Ramos (cell line): ENCODE measurements at regions not wholly inside any gene's neighbourhood (a gene's known extent, or its start where the extent isn't known, plus 50 kb on each side); places are given as distances from the start of the nearest gene placed in this dataset.
"Not testable (repeated sequence)": the region's sequence is repeated elsewhere in the genome, so short reads cannot be mapped to it uniquely, and the experiment has no call there.

Experiments used
- in situ Hi-C: fragments of 300-500 bp; cut with MboI; formaldehyde crosslinking; loops from one replicate; pipeline ENCODE4 v1.14.3; 2022; ENCODE audit warnings: low sequenced_read_pairs; ENCODE audit not compliant: unreplicated experiment

GRCh38 chr18:23311351-23312121 lies 141.6 kb upstream of the RIOK3 start:
- in situ Hi-C loops, result no loop called here

- in situ Hi-C loops, result no loop called here
These were observed 139.7 kb upstream of the RIOK3 start for GRCh38 chr18:23313379-23313778.

GRCh38 chr18:23314672-23315071 lies 138.4 kb upstream of the RIOK3 start:
- in situ Hi-C loops, result no loop called here

GRCh38 chr18:23316316-23316715 lies 136.8 kb upstream of the RIOK3 start:
- in situ Hi-C loops, result no loop called here

GRCh38 chr18:23316988-23317387 lies 136.1 kb upstream of the RIOK3 start:
- in situ Hi-C loops, result no loop called here

- in situ Hi-C loops, result no loop called here
These were observed 135.0 kb upstream of the RIOK3 start for GRCh38 chr18:23317975-23318675.

GRCh38 chr18:23320709-23321236 lies 132.3 kb upstream of the RIOK3 start:
- in situ Hi-C loops, result no loop called here

GRCh38 chr18:23321996-23322395 lies 131.1 kb upstream of the RIOK3 start:
- in situ Hi-C loops, result no loop called here

GRCh38 chr18:23324056-23324811 lies 128.9 kb upstream of the RIOK3 start:
- in situ Hi-C loops, result no loop called here

- in situ Hi-C loops, result no loop called here
These were observed 128.2 kb upstream of the RIOK3 start for GRCh38 chr18:23324861-23325260.

- in situ Hi-C loops, result not testable (repeated sequence)
These were observed 123.4 kb upstream of the RIOK3 start for GRCh38 chr18:23329671-23330070.

- in situ Hi-C loops, result no loop called here
These were observed 122.7 kb upstream of the RIOK3 start for GRCh38 chr18:23330423-23330822.

GRCh38 chr18:23331091-23331920 lies 121.8 kb upstream of the RIOK3 start:
- in situ Hi-C loops, result no loop called here

GRCh38 chr18:23332356-23332755 lies 120.7 kb upstream of the RIOK3 start:
- in situ Hi-C loops, result no loop called here

GRCh38 chr18:23333827-23334226 lies 119.3 kb upstream of the RIOK3 start:
- in situ Hi-C loops, result no loop called here

GRCh38 chr18:23334569-23334968 lies 118.5 kb upstream of the RIOK3 start:
- in situ Hi-C loops, result no loop called here

GRCh38 chr18:23336101-23336500 lies 117.0 kb upstream of the RIOK3 start:
- in situ Hi-C loops, result no loop called here

- in situ Hi-C loops, result no loop called here
These were observed 115.3 kb upstream of the RIOK3 start for GRCh38 chr18:23337599-23338444.

GRCh38 chr18:23340661-23341060 lies 112.4 kb upstream of the RIOK3 start:
- in situ Hi-C loops, result no loop called here
